Activated CD4-positive, alpha-beta T cell treated with anti-CD3 and anti-CD28 coated beads, Interleukin-2, amount 10 ng/mL, durations not matched to agents 7 days and 5 days (primary cell): ENCODE measurements at regions not wholly inside any gene's neighbourhood (a gene's known extent, or its start where the extent isn't known, plus 50 kb on each side); places are given as distances from the start of the nearest gene placed in this dataset.

Experiments
- CTCF ChIA-PET: fragments of 350-600 bp; sonication (Branson Sonifier 250); formaldehyde crosslinking; loops from one replicate; lab custom pipeline; 2021; ENCODE audit warnings: antibody characterized with exemption; lab: Charles Lee
- POLR2A ChIA-PET: fragments of 350-600 bp; sonication (Branson Sonifier 250); formaldehyde crosslinking; loops from one replicate; lab custom pipeline; 2021; ENCODE audit warnings: antibody characterized with exemption; lab: Charles Lee
- DNase-seq: peaks from one replicate; pipeline ENCODE4 v3.0.0-alpha.2; 2020
- H3K27ac Mint-ChIP-seq: one replicate; pipeline ENCODE4 v1.8.0; 2021; ENCODE audit warnings: mild to moderate bottlenecking, moderate library complexity, mixed read lengths
- H3K27me3 Mint-ChIP-seq: one replicate; pipeline ENCODE4 v1.8.0; 2021; ENCODE audit warnings: mixed read lengths
- H3K36me3 Mint-ChIP-seq: one replicate; pipeline ENCODE4 v1.8.0; 2021; ENCODE audit warnings: low read depth, mixed read lengths
- H3K4me1 Mint-ChIP-seq: one replicate; pipeline ENCODE4 v1.8.0; 2021; ENCODE audit warnings: mixed read lengths
- H3K4me3 Mint-ChIP-seq: one replicate; pipeline ENCODE4 v1.8.0; 2021; ENCODE audit warnings: mild to moderate bottlenecking, moderate library complexity, mixed read lengths
- H3K9me3 Mint-ChIP-seq: one replicate; pipeline ENCODE4 v1.8.0; 2021; ENCODE audit warnings: mixed read lengths

DNA sequence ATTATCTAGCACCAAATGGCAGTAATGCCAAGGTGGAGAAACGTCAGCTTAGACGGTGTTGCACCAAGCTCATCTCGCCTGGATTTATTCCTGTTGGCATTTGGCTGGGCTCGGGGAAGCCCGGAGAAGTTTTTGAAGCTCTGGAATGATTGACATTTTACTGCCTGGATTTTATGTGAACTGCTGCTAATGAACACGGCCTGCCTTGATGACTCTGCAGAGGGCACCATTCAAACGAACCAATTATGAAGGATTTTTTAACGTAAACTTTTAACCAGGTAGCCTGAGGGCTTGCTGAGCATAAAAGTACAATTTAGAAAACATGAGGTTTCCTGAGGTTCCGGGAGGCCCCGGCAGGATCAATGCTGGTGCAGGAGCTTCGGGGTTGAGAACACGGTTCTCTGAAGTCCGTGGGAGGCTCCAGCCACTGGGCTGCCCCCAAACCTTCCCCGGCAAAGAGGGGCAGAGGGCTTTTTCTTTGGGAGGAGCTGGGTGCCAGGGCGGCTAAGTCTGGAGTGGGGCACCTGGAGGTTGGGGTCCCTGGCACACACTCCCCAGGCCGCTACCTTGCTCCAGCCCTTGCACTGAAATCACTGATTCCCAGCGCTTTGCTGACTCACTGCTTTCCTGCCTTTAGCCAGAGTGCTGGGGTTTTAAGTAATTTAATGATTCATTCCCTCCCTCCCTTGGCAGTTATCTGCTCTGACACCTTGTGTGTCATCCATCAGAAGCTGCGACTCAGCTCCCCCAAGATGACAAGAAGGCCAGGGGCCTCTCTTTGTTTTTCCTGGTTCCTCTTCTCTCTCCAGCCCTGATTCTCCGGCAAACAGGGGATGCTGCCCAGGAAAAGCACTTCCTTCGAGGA is 161.2 kb upstream of the IRX3 start:
- no peak for DNase-seq
- ChIA-PET CTCF (no interaction called here), POLR2A (no interaction called here)
- Mint-ChIP-seq H3K4me1 (no peaks in the 10 kb centered on the region), H3K4me3 (no peak overlapping the region), H3K27ac (no peak overlapping the region), H3K27me3 (peaks cover 2% of the 10 kb centered on the region), H3K9me3 (no peaks in the 10 kb centered on the region), H3K36me3 (no peaks in the 10 kb centered on the region)

DNA sequence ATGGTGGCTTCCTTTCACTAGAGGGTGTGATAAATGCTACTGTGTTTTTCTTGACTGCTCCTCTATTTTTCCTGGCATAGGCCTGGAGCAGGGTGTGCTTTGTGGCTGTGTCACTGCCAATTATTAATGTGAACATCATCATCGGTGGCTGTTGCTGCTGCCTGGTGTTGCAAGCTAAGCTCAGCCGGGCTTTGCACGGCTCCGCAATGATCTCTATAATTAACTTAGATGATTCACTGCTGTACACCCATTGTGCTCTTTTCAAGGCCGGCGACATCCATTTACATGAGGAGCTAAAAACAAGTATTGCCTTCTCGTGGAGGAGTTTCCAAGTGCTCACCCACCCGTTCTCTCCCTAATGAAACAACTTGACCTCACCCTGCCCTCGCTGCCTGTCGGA is 160.1 kb upstream of the IRX3 start:
- POLR2A ChIA-PET, result no interaction called here
- H3K4me3 Mint-ChIP-seq, result no peak overlapping the region
- H3K27ac Mint-ChIP-seq, result no peak overlapping the region
- no peaks in the 10 kb centered on the region for H3K9me3 Mint-ChIP-seq
- no peak for DNase-seq
- CTCF ChIA-PET, result no interaction called here
- H3K4me1 Mint-ChIP-seq, result no peaks in the 10 kb centered on the region
- peaks cover 2% of the 10 kb centered on the region for H3K27me3 Mint-ChIP-seq
- no peaks in the 10 kb centered on the region for H3K36me3 Mint-ChIP-seq

DNA sequence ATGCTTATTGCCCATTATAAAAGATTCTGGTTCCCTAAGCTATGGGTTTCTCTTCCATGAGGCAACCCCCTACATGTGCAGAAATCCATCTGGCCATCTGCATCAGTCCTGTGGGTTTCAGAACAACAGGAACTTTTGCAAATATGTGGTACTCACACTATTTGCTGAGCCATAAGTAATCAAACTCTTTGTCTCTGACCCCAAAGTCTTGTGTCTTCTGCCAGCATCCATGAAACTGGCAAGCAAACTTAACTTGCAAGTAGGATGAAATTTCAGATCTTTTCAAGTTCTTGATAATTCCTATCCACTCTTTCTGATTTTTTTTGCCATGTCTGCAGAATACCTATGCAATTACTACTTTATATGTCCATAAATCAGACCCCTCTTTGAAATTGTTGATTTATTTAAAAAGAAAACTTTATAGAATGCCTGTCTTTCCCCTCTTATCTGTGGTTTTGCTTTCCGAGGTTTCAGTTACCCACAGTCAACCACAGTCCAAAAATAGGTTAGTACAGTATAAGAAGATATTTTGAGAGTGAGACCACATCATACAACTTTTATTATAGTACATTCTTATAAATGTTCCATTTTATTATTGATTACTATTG is 158.4 kb upstream of the IRX3 start:
- DNase-seq, result no peak
- Mint-ChIP-seq H3K9me3 (no peaks in the 10 kb centered on the region), H3K27ac (no peak overlapping the region), H3K4me3 (no peak overlapping the region), H3K36me3 (no peaks in the 10 kb centered on the region), H3K27me3 (no peaks in the 10 kb centered on the region), H3K4me1 (no peaks in the 10 kb centered on the region)
- POLR2A ChIA-PET, result no interaction called here
- CTCF ChIA-PET, result no interaction called here

DNA sequence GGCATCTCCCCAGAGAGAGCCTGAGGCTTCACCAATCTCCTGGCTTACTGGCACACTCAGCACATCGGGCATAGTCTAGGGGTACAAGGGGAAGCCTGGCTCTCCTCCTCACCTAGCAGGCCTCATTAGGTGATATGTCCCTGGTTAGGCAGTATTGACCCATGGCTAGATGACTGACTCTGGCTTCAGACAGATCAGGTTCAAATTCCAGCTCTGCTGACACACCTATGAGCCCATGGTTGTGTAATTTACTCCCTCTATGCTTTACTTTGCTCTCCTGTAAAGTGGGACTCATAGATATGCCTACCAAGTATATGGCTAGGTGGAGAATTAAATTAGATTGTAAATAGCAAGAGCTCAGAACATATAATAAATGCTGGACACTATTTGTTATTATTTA is 157.3 kb upstream of the IRX3 start:
- H3K36me3 Mint-ChIP-seq, result no peaks in the 10 kb centered on the region
- ChIA-PET CTCF (no interaction called here), POLR2A (no interaction called here)
- H3K27ac Mint-ChIP-seq, result no peak overlapping the region
- H3K9me3 Mint-ChIP-seq, result no peaks in the 10 kb centered on the region
- no peak overlapping the region for H3K4me3 Mint-ChIP-seq
- DNase-seq, result no peak
- H3K4me1 Mint-ChIP-seq, result no peaks in the 10 kb centered on the region
- no peaks in the 10 kb centered on the region for H3K27me3 Mint-ChIP-seq

DNA sequence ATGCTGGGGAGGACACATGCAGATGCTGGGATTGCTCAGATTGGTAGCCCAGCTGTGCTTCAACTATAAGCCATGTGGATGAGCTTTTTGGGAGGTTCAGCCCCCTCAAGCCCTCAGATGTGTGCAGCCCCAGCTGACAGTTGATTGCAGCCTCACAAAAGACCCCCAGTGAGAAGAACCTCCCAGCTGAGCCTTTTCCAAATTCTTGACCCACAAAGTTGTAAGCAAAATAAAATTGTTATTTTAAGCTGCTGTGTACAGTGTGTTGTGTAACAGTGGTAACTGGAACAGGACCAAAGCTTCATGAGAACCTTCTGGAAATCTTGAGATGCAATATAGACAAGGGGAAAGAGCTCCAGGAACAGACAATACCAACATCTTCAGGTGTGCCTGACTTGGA is 156.8 kb upstream of the IRX3 start:
- H3K36me3 Mint-ChIP-seq, result no peaks in the 10 kb centered on the region
- no peaks in the 10 kb centered on the region for H3K9me3 Mint-ChIP-seq
- POLR2A ChIA-PET, result no interaction called here
- CTCF ChIA-PET, result no interaction called here
- H3K4me1 Mint-ChIP-seq, result no peaks in the 10 kb centered on the region
- DNase-seq, result no peak
- no peak overlapping the region for H3K4me3 Mint-ChIP-seq
- no peak overlapping the region for H3K27ac Mint-ChIP-seq
- no peaks in the 10 kb centered on the region for H3K27me3 Mint-ChIP-seq

DNA sequence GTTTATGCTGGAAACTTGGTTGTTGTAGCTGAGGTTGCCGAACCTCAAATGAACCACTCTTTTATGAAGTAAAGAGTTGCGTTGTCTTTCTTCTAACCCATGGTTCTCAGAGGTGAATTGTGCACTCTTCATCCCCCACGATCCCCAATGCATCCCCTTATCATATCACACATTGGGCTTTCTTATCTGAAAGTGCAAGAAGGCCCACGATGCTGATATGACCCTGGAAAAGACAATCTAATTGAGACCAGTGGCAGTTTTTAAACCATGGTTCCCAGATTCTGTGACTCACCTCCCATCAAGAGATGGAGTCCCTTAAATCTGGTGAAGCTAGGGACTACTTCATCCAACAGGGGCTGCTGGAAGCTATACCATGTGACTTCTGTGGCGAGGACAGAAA is 156.3 kb upstream of the IRX3 start:
- no peaks in the 10 kb centered on the region for H3K9me3 Mint-ChIP-seq
- no peak for DNase-seq
- H3K4me1 Mint-ChIP-seq, result no peaks in the 10 kb centered on the region
- CTCF ChIA-PET, result no interaction called here
- H3K4me3 Mint-ChIP-seq, result no peak overlapping the region
- H3K27me3 Mint-ChIP-seq, result no peaks in the 10 kb centered on the region
- POLR2A ChIA-PET, result no interaction called here
- no peak overlapping the region for H3K27ac Mint-ChIP-seq
- H3K36me3 Mint-ChIP-seq, result no peaks in the 10 kb centered on the region

DNA sequence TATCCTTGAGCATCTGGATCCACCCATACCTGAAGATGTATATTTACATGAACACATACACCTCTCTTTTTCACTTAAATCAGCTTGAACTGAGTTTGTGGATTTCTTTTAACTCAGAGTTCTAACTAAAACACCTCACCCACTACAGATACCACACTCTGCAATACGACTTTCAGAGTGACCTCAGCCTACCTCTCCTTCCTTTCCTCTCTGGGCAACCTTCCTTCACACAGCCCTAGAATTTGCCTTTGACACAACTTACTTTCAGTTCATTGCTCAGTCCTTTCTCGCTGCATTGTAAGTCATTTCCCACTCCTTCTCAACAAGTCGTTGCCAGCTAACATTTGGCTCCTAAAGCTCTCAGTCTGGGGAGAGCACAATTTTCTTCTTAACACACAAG is 151.9 kb upstream of the IRX3 start:
- Mint-ChIP-seq H3K9me3 (peaks cover 2% of the 10 kb centered on the region), H3K36me3 (no peaks in the 10 kb centered on the region), H3K4me3 (no peak overlapping the region), H3K27ac (no peak overlapping the region), H3K27me3 (no peaks in the 10 kb centered on the region), H3K4me1 (no peaks in the 10 kb centered on the region)
- DNase-seq, result no peak
- ChIA-PET CTCF (interaction anchor here (1.2 to 1.7 kb wide), 2 partner anchors 12 to 13 kb away, joined by 3 to 4 read pairs; no protein-coding TSS in a partner anchor), POLR2A (no interaction called here)

DNA sequence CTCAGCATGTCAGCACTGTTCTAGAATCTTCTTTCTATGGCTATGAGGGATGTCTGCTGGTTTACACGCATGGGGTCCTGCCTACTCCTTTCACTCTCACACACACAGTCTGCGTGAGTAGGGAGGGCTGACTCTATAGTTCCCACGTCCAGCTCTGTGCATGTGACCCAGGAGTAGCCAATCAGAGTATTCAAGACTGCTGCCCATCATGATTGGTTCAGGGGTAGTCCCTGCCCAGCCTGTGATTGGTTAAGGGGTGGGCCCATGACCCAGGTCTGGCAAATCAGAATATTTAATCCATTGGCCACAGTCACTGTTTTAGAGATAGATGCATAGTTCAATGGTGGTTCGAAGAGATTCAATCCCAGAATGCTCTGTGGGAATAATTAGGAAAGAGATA is 151.3 kb upstream of the IRX3 start:
- ChIA-PET CTCF (interaction anchor here (1.2 kb wide), 1 partner anchor 13 kb away, joined by 3 read pairs; no protein-coding TSS in a partner anchor), POLR2A (no interaction called here)
- H3K4me3 Mint-ChIP-seq, result no peak overlapping the region
- H3K36me3 Mint-ChIP-seq, result no peaks in the 10 kb centered on the region
- DNase-seq, result no peak
- no peak overlapping the region for H3K27ac Mint-ChIP-seq
- H3K4me1 Mint-ChIP-seq, result no peaks in the 10 kb centered on the region
- no peaks in the 10 kb centered on the region for H3K27me3 Mint-ChIP-seq
- H3K9me3 Mint-ChIP-seq, result peaks cover 2% of the 10 kb centered on the region

DNA sequence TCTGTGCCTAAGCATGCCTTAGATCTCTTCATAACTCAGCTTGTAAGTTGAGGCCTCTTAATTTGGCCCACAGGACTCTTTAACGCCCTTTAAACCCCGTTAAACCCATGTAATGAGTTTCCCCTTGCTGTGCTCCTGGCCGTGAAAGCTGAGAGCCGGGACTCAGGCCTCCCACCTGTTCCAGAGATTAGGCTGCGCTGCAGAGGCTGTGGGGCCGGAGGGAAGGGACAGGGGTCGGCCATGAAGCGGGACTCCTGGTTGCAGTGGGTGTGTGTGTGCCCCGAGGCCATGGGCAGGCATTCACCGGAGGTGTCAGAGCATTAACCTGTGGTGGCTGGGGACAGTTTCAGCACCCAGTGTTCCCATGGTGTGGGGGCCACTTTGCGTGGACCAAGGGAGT is 150.8 kb upstream of the IRX3 start:
- ChIA-PET POLR2A (no interaction called here), CTCF (no interaction called here)
- no peaks in the 10 kb centered on the region for H3K4me1 Mint-ChIP-seq
- H3K9me3 Mint-ChIP-seq, result peaks cover 2% of the 10 kb centered on the region
- H3K4me3 Mint-ChIP-seq, result no peak overlapping the region
- DNase-seq, result no peak
- no peaks in the 10 kb centered on the region for H3K27me3 Mint-ChIP-seq
- no peak overlapping the region for H3K27ac Mint-ChIP-seq
- H3K36me3 Mint-ChIP-seq, result no peaks in the 10 kb centered on the region

DNA sequence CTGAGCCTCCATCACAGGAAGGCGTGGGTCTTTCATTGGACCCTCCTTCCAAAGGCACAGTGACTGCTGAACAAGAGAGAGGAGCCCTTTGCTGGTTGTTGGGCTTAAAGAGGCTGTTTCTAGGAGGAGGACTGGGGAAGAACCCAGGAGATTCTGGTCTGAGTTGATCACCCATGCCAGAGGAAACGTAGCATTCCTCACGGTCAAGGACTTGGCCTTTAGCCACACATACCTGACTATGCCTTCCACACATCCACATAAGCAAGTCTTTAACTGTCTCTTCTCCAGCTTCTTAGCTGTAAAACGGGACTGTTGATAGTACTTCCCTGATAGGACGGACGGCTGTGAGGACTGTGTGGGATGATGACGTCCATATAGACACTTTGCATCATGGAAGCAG is 149.8 kb upstream of the IRX3 start:
- no peak overlapping the region for H3K27ac Mint-ChIP-seq

DNA sequence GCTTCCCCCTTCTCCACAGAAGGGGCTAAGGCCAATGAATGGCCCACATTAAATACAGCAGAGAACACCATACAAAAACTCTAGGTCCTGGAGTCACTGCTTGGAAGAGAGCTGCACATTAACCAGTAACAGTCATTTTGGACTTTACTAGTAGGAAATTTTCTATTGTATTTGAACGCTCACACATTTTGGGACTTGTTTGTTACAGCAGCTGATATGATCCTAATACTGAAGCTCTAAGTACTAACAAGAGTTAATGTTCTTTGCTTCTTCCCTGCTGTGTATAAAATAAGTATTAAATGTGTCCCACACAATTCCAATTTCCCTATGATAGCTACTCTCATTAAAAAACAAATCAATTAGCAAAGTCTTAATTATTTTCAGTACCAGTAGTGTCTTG is 148.3 kb upstream of the IRX3 start:
- Mint-ChIP-seq H3K4me1 (peaks cover 3% of the 10 kb centered on the region), H3K9me3 (peaks cover 6% of the 10 kb centered on the region), H3K27ac (no peak overlapping the region), H3K36me3 (no peaks in the 10 kb centered on the region), H3K27me3 (peaks cover 14% of the 10 kb centered on the region), H3K4me3 (no peak overlapping the region)
- ChIA-PET CTCF (no interaction called here), POLR2A (no interaction called here)
- DNase-seq, result no peak

More for the DNA sequence above, 149.8 kb upstream of the IRX3 start:
- POLR2A ChIA-PET, result no interaction called here
- Mint-ChIP-seq H3K27me3 (peaks cover 2% of the 10 kb centered on the region), H3K36me3 (no peaks in the 10 kb centered on the region), H3K4me1 (peaks cover 2% of the 10 kb centered on the region), H3K4me3 (no peak overlapping the region), H3K9me3 (peaks cover 2% of the 10 kb centered on the region)
- DNase-seq, result no peak
- CTCF ChIA-PET, result no interaction called here

DNA sequence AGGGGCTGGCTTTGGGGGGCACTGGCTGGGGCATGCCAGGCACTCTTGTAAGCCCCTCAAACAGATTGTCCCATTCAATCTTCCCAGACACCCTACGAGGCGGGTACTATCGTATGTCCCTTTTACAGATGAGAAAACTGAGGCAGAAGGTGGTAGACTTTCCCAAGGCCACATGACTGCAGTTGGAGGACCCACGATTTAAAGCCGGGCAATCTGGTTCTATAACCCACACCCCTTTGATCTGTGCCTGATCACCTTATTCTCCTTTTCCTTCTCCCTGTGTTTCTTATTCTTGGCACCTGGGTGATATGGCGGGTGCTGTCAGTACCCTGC is 146.3 kb upstream of the IRX3 start:
- no peak overlapping the region for H3K4me3 Mint-ChIP-seq
- no peaks in the 10 kb centered on the region for H3K36me3 Mint-ChIP-seq
- peaks cover 19% of the 10 kb centered on the region for H3K27me3 Mint-ChIP-seq
- H3K9me3 Mint-ChIP-seq, result peaks cover 6% of the 10 kb centered on the region
- peaks cover 3% of the 10 kb centered on the region for H3K4me1 Mint-ChIP-seq
- CTCF ChIA-PET, result no interaction called here
- no peak for DNase-seq
- no peak overlapping the region for H3K27ac Mint-ChIP-seq
- POLR2A ChIA-PET, result no interaction called here

DNA sequence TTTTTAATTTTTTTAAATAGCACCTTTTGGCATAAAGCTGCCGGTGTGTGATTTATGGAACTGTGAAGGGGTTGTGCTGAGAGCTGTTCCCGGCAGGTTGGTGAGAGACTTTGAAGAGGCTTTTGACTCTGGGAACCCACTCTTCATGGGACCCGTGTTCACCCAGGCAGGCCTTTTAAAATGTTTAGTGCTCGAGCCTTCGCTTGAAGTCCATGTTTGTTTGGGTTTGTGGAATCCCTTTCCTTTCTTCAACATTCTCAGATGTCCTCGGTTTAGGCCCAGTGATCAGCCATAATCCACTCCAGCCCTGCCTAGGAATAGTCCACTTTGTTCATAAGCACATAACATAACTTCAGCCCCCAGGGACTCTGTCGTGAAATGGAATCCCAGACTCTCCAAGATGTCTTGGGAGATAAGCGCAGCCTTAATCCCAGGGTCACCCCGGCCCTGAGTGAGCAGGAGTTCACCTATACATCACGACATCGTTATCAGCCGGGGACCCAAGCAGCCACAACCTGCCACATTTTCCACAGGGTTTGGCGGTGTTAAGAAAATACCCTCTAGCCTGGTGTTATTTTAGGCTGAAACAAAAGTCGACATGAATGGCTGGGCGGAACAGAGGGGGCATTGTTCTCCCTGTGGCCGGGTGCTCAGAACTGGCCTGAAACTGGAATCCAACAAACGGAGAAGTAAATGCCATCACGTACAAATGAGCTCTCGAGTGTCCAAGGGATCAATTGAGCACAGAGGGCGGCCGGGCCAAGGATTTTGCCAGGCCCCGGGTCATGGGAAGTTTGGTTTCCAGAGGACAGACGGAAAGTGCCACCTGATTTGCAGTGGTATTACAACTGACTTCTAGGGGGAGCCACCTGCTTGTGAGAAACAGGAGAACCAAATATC is 145.7 kb upstream of the IRX3 start:
- Mint-ChIP-seq H3K27me3 (peaks cover 19% of the 10 kb centered on the region), H3K4me3 (no peak overlapping the region), H3K36me3 (no peaks in the 10 kb centered on the region), H3K9me3 (peaks cover 6% of the 10 kb centered on the region), H3K4me1 (peaks cover 3% of the 10 kb centered on the region), H3K27ac (no peak overlapping the region)
- POLR2A ChIA-PET, result no interaction called here
- DNase-seq, result no peak
- CTCF ChIA-PET, result no interaction called here
